Dendritic cell treated with granulocyte-macrophage colony-stimulating factor and Interleukin-4, amounts not matched to agents 40 ng/mL and 50 ng/mL, for 4 days (primary cell): ENCODE measurements at regions not wholly inside any gene's neighbourhood (a gene's known extent, or its start where the extent isn't known, plus 50 kb on each side); places are given as distances from the start of the nearest gene placed in this dataset.

Experiments used
- H3K27ac Mint-ChIP-seq: one replicate; pipeline ENCODE4 v1.8.0; 2022; ENCODE audit warnings: mild to moderate bottlenecking, mixed read lengths
- H3K27me3 Mint-ChIP-seq: one replicate; pipeline ENCODE4 v1.8.0; 2022; ENCODE audit warnings: mild to moderate bottlenecking, mixed read lengths
- H3K36me3 Mint-ChIP-seq: one replicate; pipeline ENCODE4 v1.8.0; 2022; ENCODE audit warnings: low read depth, mixed read lengths
- H3K4me1 Mint-ChIP-seq: one replicate; pipeline ENCODE4 v1.8.0; 2022; ENCODE audit warnings: low read depth, mixed read lengths
- H3K4me3 Mint-ChIP-seq: one replicate; pipeline ENCODE4 v1.8.0; 2022; ENCODE audit warnings: mild to moderate bottlenecking, moderate library complexity, mixed read lengths
- H3K9me3 Mint-ChIP-seq: one replicate; pipeline ENCODE4 v1.8.0; 2022; ENCODE audit warnings: mixed read lengths
- intact Hi-C: fragments of 100-400 bp; cut with micrococcal nuclease; formaldehyde crosslinking; loops from one replicate; pipeline ENCODE4 v1.15.0; 2022

GRCh38 chr10:46227936-46228562 lies 58.7 kb upstream of the ANTXRL start:
- H3K9me3 Mint-ChIP-seq: no peaks in the 10 kb centered on the region
- no peaks in the 10 kb centered on the region for H3K36me3 Mint-ChIP-seq
- H3K27me3 Mint-ChIP-seq: peaks cover 3% of the 10 kb centered on the region
- H3K4me3 Mint-ChIP-seq: no peak overlapping the region
- intact Hi-C loops: loop anchor here (10.0 kb wide), 1 partner anchor 317 kb away; no protein-coding TSS in a partner anchor
- no peak overlapping the region for H3K27ac Mint-ChIP-seq
- H3K4me1 Mint-ChIP-seq: no peaks in the 10 kb centered on the region

GRCh38 chr10:46228563-46229071 lies 58.2 kb upstream of the ANTXRL start:
- Mint-ChIP-seq H3K36me3 (no peaks in the 10 kb centered on the region), H3K27ac (no peak overlapping the region)
- intact Hi-C loops: loop anchor here (10.0 kb wide), 1 partner anchor 316 kb away; no protein-coding TSS in a partner anchor

GRCh38 chr10:46229144-46229563 lies 57.6 kb upstream of the ANTXRL start:
- H3K27me3 Mint-ChIP-seq: peaks cover 3% of the 10 kb centered on the region
- no peaks in the 10 kb centered on the region for H3K9me3 Mint-ChIP-seq
- H3K36me3 Mint-ChIP-seq: no peaks in the 10 kb centered on the region
- no peak overlapping the region for H3K27ac Mint-ChIP-seq
- H3K4me1 Mint-ChIP-seq: peaks cover 4% of the 10 kb centered on the region
- intact Hi-C loops: loop anchor here (10.0 kb wide), 1 partner anchor 316 kb away; no protein-coding TSS in a partner anchor
- H3K4me3 Mint-ChIP-seq: no peak overlapping the region

More at GRCh38 chr10:46228563-46229071, 58.2 kb upstream of the ANTXRL start:
- H3K4me1 Mint-ChIP-seq: peaks cover 4% of the 10 kb centered on the region
- H3K4me3 Mint-ChIP-seq: no peak overlapping the region
- no peaks in the 10 kb centered on the region for H3K9me3 Mint-ChIP-seq
- peaks cover 3% of the 10 kb centered on the region for H3K27me3 Mint-ChIP-seq

GRCh38 chr10:46230615-46231014 lies 56.2 kb upstream of the ANTXRL start:
- intact Hi-C loops: no loop called here
- H3K4me1 Mint-ChIP-seq: peaks cover 4% of the 10 kb centered on the region
- H3K27ac Mint-ChIP-seq: no peak overlapping the region
- peaks cover 3% of the 10 kb centered on the region for H3K27me3 Mint-ChIP-seq
- H3K4me3 Mint-ChIP-seq: no peak overlapping the region
- H3K9me3 Mint-ChIP-seq: no peaks in the 10 kb centered on the region
- no peaks in the 10 kb centered on the region for H3K36me3 Mint-ChIP-seq

GRCh38 chr10:46231087-46231486 lies 55.7 kb upstream of the ANTXRL start:
- no peaks in the 10 kb centered on the region for H3K9me3 Mint-ChIP-seq
- no peak overlapping the region for H3K27ac Mint-ChIP-seq
- H3K4me1 Mint-ChIP-seq: peaks cover 4% of the 10 kb centered on the region
- intact Hi-C loops: no loop called here
- H3K4me3 Mint-ChIP-seq: no peak overlapping the region
- H3K27me3 Mint-ChIP-seq: peaks cover 3% of the 10 kb centered on the region
- H3K36me3 Mint-ChIP-seq: no peaks in the 10 kb centered on the region

GRCh38 chr10:46232084-46232483 lies 54.7 kb upstream of the ANTXRL start:
- intact Hi-C loops: no loop called here
- Mint-ChIP-seq H3K27ac (no peak overlapping the region), H3K27me3 (peaks cover 3% of the 10 kb centered on the region), H3K4me1 (peaks cover 4% of the 10 kb centered on the region), H3K36me3 (no peaks in the 10 kb centered on the region), H3K9me3 (no peaks in the 10 kb centered on the region), H3K4me3 (no peak overlapping the region)

- intact Hi-C loops: no loop called here
- no peaks in the 10 kb centered on the region for H3K36me3 Mint-ChIP-seq
- H3K4me3 Mint-ChIP-seq: no peak overlapping the region
- no peaks in the 10 kb centered on the region for H3K9me3 Mint-ChIP-seq
- H3K27me3 Mint-ChIP-seq: peaks cover 3% of the 10 kb centered on the region
- no peak overlapping the region for H3K27ac Mint-ChIP-seq
- H3K4me1 Mint-ChIP-seq: peaks cover 4% of the 10 kb centered on the region
Observed at GRCh38 chr10:46232666-46233065, 54.1 kb upstream of the ANTXRL start.

- intact Hi-C loops: no loop called here
- Mint-ChIP-seq H3K27ac (no peak overlapping the region), H3K9me3 (no peaks in the 10 kb centered on the region)
Observed at GRCh38 chr10:46233181-46233580, 53.6 kb upstream of the ANTXRL start.

GRCh38 chr10:46234026-46234425 lies 52.8 kb upstream of the ANTXRL start:
- no peak overlapping the region for H3K27ac Mint-ChIP-seq

More at GRCh38 chr10:46233181-46233580, 53.6 kb upstream of the ANTXRL start:
- peaks cover 4% of the 10 kb centered on the region for H3K4me1 Mint-ChIP-seq
- H3K36me3 Mint-ChIP-seq: no peaks in the 10 kb centered on the region
- H3K4me3 Mint-ChIP-seq: no peak overlapping the region
- peaks cover 3% of the 10 kb centered on the region for H3K27me3 Mint-ChIP-seq

GRCh38 chr10:46234431-46235060 lies 52.3 kb upstream of the ANTXRL start:
- no peak overlapping the region for H3K4me3 Mint-ChIP-seq
- no peaks in the 10 kb centered on the region for H3K27me3 Mint-ChIP-seq
- H3K9me3 Mint-ChIP-seq: no peaks in the 10 kb centered on the region
- intact Hi-C loops: no loop called here
- no peaks in the 10 kb centered on the region for H3K36me3 Mint-ChIP-seq
- no peak overlapping the region for H3K27ac Mint-ChIP-seq
- H3K4me1 Mint-ChIP-seq: peaks cover 4% of the 10 kb centered on the region

More at GRCh38 chr10:46234026-46234425, 52.8 kb upstream of the ANTXRL start:
- H3K4me3 Mint-ChIP-seq: no peak overlapping the region
- intact Hi-C loops: no loop called here
- no peaks in the 10 kb centered on the region for H3K27me3 Mint-ChIP-seq
- no peaks in the 10 kb centered on the region for H3K36me3 Mint-ChIP-seq
- peaks cover 4% of the 10 kb centered on the region for H3K4me1 Mint-ChIP-seq
- no peaks in the 10 kb centered on the region for H3K9me3 Mint-ChIP-seq

- H3K4me3 Mint-ChIP-seq: no peak overlapping the region
- H3K27me3 Mint-ChIP-seq: no peaks in the 10 kb centered on the region
- intact Hi-C loops: no loop called here
- no peak overlapping the region for H3K27ac Mint-ChIP-seq
- H3K4me1 Mint-ChIP-seq: peaks cover 4% of the 10 kb centered on the region
- peaks cover 2% of the 10 kb centered on the region for H3K9me3 Mint-ChIP-seq
- H3K36me3 Mint-ChIP-seq: no peaks in the 10 kb centered on the region
Observed at GRCh38 chr10:46235705-46236545, 50.9 kb upstream of the ANTXRL start.

- Mint-ChIP-seq H3K27me3 (no peaks in the 10 kb centered on the region), H3K27ac (no peak overlapping the region), H3K4me1 (peaks cover 4% of the 10 kb centered on the region), H3K9me3 (peaks cover 8% of the 10 kb centered on the region), H3K36me3 (no peaks in the 10 kb centered on the region), H3K4me3 (no peak overlapping the region)
- intact Hi-C loops: no loop called here
Observed at GRCh38 chr10:46236546-46236887, 50.3 kb upstream of the ANTXRL start.

- H3K4me3 Mint-ChIP-seq: no peak overlapping the region
- no peaks in the 10 kb centered on the region for H3K36me3 Mint-ChIP-seq
- no peak overlapping the region for H3K27ac Mint-ChIP-seq
- peaks cover 13% of the 10 kb centered on the region for H3K9me3 Mint-ChIP-seq
- H3K4me1 Mint-ChIP-seq: peaks cover 4% of the 10 kb centered on the region
- H3K27me3 Mint-ChIP-seq: no peaks in the 10 kb centered on the region
- intact Hi-C loops: no loop called here
Observed at GRCh38 chr10:46236941-46237681, 49.7 kb upstream of the ANTXRL start.
